ENCODE measurements at regions not wholly inside any gene's neighbourhood (a gene's known extent, or its start where the extent isn't known, plus 50 kb on each side); places are given as distances from the start of the nearest gene placed in this dataset.

DNA sequence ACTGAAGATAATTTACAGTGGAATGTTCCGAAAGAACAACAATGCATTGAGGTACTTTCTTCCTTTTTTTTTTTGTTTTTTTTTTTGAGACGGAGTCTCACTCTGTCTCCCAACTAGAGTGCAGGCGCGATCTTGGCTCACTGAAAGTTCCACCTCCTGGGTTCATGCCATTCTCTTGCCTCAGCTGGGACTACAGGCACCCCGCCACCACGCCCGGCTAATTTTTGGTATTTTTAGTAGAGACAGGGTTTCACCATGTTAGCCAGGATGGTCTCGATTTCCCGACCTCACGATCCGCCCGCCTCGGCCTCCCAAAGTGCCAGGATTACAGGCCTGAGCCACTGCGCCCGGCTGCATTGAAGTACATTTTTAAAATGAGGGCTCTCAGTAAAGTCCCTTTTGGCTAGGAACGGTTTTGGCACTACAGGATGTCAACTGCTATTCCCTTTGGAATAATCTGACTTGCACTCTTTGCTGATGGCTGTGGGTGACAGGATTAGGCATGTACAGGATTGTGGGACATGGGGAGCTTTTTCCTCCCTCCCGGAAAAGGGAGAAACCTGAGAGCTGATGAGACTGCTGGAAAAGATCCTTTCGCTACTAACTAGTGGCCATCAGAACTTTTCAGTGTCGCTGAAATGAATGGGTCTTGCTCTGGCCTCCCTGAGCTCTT lies 56.9 kb upstream of the EDEM3 start (continued):
- TF ChIP-seq ATF3 (IDR thresholded peaks at IDR 0.05) (no peak), POLR2AphosphoS5 (IDR thresholded peaks at IDR 0.05; ENCODE audit: low read depth, low read length) (no peak), SIN3A (IDR thresholded peaks at IDR 0.05; ENCODE audit: low read depth) (no peak)

- intact Hi-C loops (cut with micrococcal nuclease), result no loop called here
- Histone ChIP-seq H3K4me2 (ENCODE audit: low read length) (no peak overlapping the region), H3K27ac (ENCODE audit: low read depth, low read length) (no peak overlapping the region), H3K9me2 (ENCODE audit: insufficient read depth) (no peaks in the 10 kb centered on the region), H3K79me2 (ENCODE audit: insufficient read depth, low read length) (no peaks in the 10 kb centered on the region), H3K9ac (ENCODE audit: low read length) (no peak overlapping the region), H2AFZ (ENCODE audit: low read depth, low read length, poor library complexity, severe bottlenecking) (no peak overlapping the region), H3K36me3 (ENCODE audit: control insufficient read depth in 1 of 2, insufficient read depth in 2 of 2, low read length in 2 of 2) (no peaks in the 10 kb centered on the region), H4K20me1 (ENCODE audit: insufficient read depth) (no peaks in the 10 kb centered on the region), H3K4me1 (ENCODE audit: control insufficient read depth in 1 of 2, insufficient read depth in 2 of 2, low read length in 2 of 2) (0 out of 4 replicates have a peak, but pooled peaks cover 0 to 1% of the 10 kb centered on the region in 2 experiments), H3K9me3 (ENCODE audit: control insufficient read depth in 1 of 2, insufficient read depth in 1 of 2, low read depth in 1 of 2, low read length in 2 of 2) (peaks cover 5 to 10% of the 10 kb centered on the region in 2 experiments; a peak in 3 of 4 replicates), H3K4me3 (replicated peaks in 1 of 2; ENCODE audit: low read depth in 1 of 2, low read length in 2 of 2) (no peak overlapping the region), H3K27me3 (ENCODE audit: insufficient read depth, low read length) (no peaks in the 10 kb centered on the region)
- CTCF ChIA-PET, result no interaction called here
- ATAC-seq (no peak), DNase-seq (ENCODE audit: low read depth, low spot score) (no peak)
- POLR2A ChIA-PET, result no interaction called here
- RAD21 ChIA-PET (ENCODE audit: low non-redundant PET in 1 of 2, low total read pairs in 2 of 2, uncharacterized antibody in 2 of 2, unreplicated experiment in 2 of 2), result no interaction called here
- BruUV-seq (replicated peaks), result no TSS peak
- TF ChIP-seq RAD21 (IDR thresholded peaks at IDR 0.05; ENCODE audit: low read depth) (no peak), ATF3 (IDR thresholded peaks at IDR 0.05) (no peak), FOSL1 (IDR thresholded peaks at IDR 0.05; ENCODE audit: low read depth) (no peak), REST (IDR thresholded peaks at IDR 0.05; ENCODE audit: low read depth) (no peak), JUND (IDR thresholded peaks at IDR 0.05) (no peak), EZH2 (IDR thresholded peaks at IDR 0.05) (no peak), EZH2phosphoT487 (IDR thresholded peaks at IDR 0.05; ENCODE audit: borderline replicate concordance) (no peak), ZNF274 (IDR thresholded peaks at IDR 0.05; ENCODE audit: low read depth, low read length) (no peak), ZBTB33 (IDR thresholded peaks at IDR 0.05; ENCODE audit: extremely low read depth, insufficient replicate concordance, low read length) (no peak), EGR1 (IDR thresholded peaks at IDR 0.05; ENCODE audit: low read depth) (no peak), ELF1 (IDR thresholded peaks at IDR 0.05; ENCODE audit: borderline replicate concordance, low read depth) (no peak), TCF7L2 (IDR thresholded peaks at IDR 0.05; ENCODE audit: borderline replicate concordance, extremely low read depth, insufficient read depth, insufficient read length) (no peak), ZFX (IDR thresholded peaks at IDR 0.05) (no peak)
- TF ChIP-seq, protein P1, sequence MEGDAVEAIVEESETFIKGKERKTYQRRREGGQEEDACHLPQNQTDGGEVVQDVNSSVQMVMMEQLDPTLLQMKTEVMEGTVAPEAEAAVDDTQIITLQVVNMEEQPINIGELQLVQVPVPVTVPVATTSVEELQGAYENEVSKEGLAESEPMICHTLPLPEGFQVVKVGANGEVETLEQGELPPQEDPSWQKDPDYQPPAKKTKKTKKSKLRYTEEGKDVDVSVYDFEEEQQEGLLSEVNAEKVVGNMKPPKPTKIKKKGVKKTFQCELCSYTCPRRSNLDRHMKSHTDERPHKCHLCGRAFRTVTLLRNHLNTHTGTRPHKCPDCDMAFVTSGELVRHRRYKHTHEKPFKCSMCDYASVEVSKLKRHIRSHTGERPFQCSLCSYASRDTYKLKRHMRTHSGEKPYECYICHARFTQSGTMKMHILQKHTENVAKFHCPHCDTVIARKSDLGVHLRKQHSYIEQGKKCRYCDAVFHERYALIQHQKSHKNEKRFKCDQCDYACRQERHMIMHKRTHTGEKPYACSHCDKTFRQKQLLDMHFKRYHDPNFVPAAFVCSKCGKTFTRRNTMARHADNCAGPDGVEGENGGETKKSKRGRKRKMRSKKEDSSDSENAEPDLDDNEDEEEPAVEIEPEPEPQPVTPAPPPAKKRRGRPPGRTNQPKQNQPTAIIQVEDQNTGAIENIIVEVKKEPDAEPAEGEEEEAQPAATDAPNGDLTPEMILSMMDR (IDR thresholded peaks at IDR 0.05 in 2 of 3, conservative IDR thresholded peaks at IDR 0.05 in 1 of 3; ENCODE audit: borderline replicate concordance in 1 of 3, insufficient read depth in 1 of 3, low read depth in 2 of 3, low read length in 2 of 3), result no peak
Measured at GRCh38 chr1:184810735-184811343, 56.2 kb upstream of the EDEM3 start.
